Body of pancreas (tissue), 4 donors: ENCODE measurements at regions not wholly inside any gene's neighbourhood (a gene's known extent, or its start where the extent isn't known, plus 50 kb on each side); places are given as distances from the start of the nearest gene placed in this dataset.

Experiments
- ATAC-seq: fragments of 150-250 bp; one replicate; pipeline ENCODE4 v1.9.1; 2016
- DNase-seq, 4 donors: peaks; one replicate each; pipeline ENCODE4 v3.0.0-alpha.2; 2019
- H3K27ac ChIP-seq, 4 donors: fragments of 200-600 bp; sonication (generic); 1 replicate in 3 of 4; 2 replicates in 1 of 4; pipeline versions ENCODE4 v1.5.1 to v1.6.1; 2016 to 2019; ENCODE audit warnings: mild to moderate bottlenecking in 1 of 4, mixed read lengths in 1 of 4, moderate library complexity in 1 of 4
- H3K27me3 ChIP-seq, 2 donors: fragments of 200-600 bp; sonication (generic); one replicate each; pipeline ENCODE4 v1.6.0; 2016; ENCODE audit warnings: mild to moderate bottlenecking in 1 of 2
- H3K36me3 ChIP-seq, 2 donors: fragments of 200-600 bp; sonication (generic); replicated peaks in 1 of 2; 2 replicates each; pipeline ENCODE4 v1.5.1; 2016; ENCODE audit warnings: low read depth in 2 of 2; ENCODE audit not compliant: insufficient read depth in 1 of 2
- H3K4me1 ChIP-seq: fragments of 200-600 bp; sonication (generic); one replicate; pipeline ENCODE4 v1.6.0; 2016
- H3K4me3 ChIP-seq, 2 donors: fragments of 200-600 bp; sonication (generic); 1 replicate in 1 of 2; 2 replicates in 1 of 2; pipeline ENCODE4 v1.5.1; 2016 to 2019
- H3K9me3 ChIP-seq, 3 donors: fragments of 200-600 bp; sonication (generic); 1 replicate in 2 of 3; 2 replicates in 1 of 3; pipeline ENCODE4 v1.5.1; 2016
- POLR2A ChIP-seq, 3 donors: fragments of 450-650 bp; IDR thresholded peaks; one replicate each; pipeline ENCODE4 v1.6.1; 2016; ENCODE audit warnings: antibody characterized with exemption in 3 of 3, mild to moderate bottlenecking in 2 of 3
- WGBS, 2 donors: methylation state at CpG; one replicate each; pipeline ENCODE4 v1.1.5; 2017; 5-methylcytosine and 5-hydroxymethylcytosine counted together
- intact Hi-C: fragments of 100-400 bp; cut with DNase I; formaldehyde crosslinking; loops from one replicate; pipeline ENCODE4 v1.15.1; 2023
- TF ChIP-seq, protein P1 (sequence below), 7 experiments: fragments of 450-650 bp in 4 of 7; fragments of 200-600 bp in 3 of 7; sonication (generic) in 3 of 7; IDR thresholded peaks; one replicate each; pipeline ENCODE4 v1.5.1; 2016 to 2019; ENCODE audit warnings: antibody characterized with exemption in 7 of 7

DNA sequence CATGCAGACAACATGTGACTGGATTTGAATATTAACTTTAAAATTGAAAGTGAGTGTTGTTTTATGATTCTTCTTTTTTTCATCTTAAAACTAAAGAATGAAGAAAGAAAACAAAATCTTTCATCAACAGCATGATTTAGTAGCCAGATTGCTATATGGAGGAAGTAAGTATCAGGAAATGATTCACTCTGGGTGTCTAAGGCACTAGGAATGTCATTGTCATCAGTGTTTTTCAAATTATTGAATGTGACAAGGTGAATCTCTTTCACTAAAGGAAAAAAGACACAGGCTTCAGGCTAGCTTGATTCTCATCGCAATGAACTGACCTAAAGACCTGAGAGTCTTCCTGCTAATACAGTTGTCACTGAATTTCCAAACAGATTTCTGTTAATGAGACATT is 430.1 kb downstream of the FBXO15 start:
- intact Hi-C loops, result no loop called here
- Histone ChIP-seq H3K4me1 (no peaks in the 10 kb centered on the region), H3K27me3 (no peaks in the 10 kb centered on the region), H3K36me3 (no peaks in the 10 kb centered on the region), H3K4me3 (no peak overlapping the region), H3K27ac (no peak overlapping the region), H3K9me3 (no peaks in the 10 kb centered on the region)
- ATAC-seq (no peak), DNase-seq (no peak)
- TF ChIP-seq, protein P1, sequence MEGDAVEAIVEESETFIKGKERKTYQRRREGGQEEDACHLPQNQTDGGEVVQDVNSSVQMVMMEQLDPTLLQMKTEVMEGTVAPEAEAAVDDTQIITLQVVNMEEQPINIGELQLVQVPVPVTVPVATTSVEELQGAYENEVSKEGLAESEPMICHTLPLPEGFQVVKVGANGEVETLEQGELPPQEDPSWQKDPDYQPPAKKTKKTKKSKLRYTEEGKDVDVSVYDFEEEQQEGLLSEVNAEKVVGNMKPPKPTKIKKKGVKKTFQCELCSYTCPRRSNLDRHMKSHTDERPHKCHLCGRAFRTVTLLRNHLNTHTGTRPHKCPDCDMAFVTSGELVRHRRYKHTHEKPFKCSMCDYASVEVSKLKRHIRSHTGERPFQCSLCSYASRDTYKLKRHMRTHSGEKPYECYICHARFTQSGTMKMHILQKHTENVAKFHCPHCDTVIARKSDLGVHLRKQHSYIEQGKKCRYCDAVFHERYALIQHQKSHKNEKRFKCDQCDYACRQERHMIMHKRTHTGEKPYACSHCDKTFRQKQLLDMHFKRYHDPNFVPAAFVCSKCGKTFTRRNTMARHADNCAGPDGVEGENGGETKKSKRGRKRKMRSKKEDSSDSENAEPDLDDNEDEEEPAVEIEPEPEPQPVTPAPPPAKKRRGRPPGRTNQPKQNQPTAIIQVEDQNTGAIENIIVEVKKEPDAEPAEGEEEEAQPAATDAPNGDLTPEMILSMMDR (IDR thresholded peaks at IDR 0.05), result no peak
- TF ChIP-seq POLR2A (IDR thresholded peaks at IDR 0.05), result no peak
- 76 to 85% methylated on average over 1 of the region's 1 CpG for WGBS, 2 donors

GRCh38 chr18:73715210-73715670 is 432.4 kb downstream of the FBXO15 start:
- Histone ChIP-seq H3K4me1 (no peaks in the 10 kb centered on the region), H3K27me3 (no peaks in the 10 kb centered on the region), H3K9me3 (no peaks in the 10 kb centered on the region), H3K27ac (no peak overlapping the region), H3K36me3 (no peaks in the 10 kb centered on the region), H3K4me3 (no peak overlapping the region)
- DNase-seq (no peak), ATAC-seq (no peak)
- TF ChIP-seq, protein P1 (IDR thresholded peaks at IDR 0.05), result no peak
- no peak for TF ChIP-seq POLR2A (IDR thresholded peaks at IDR 0.05)
- 23% methylated on average over 13 to 20 of the region's 20 CpGs for WGBS, 2 donors
- intact Hi-C loops, result no loop called here

GRCh38 chr18:73714466-73714865 is 433.2 kb downstream of the FBXO15 start:
- Histone ChIP-seq H3K9me3 (no peaks in the 10 kb centered on the region), H3K4me1 (no peaks in the 10 kb centered on the region), H3K36me3 (no peaks in the 10 kb centered on the region), H3K27ac (no peak overlapping the region), H3K27me3 (no peaks in the 10 kb centered on the region), H3K4me3 (no peak overlapping the region)
- intact Hi-C loops, result no loop called here
- DNase-seq (no peak), ATAC-seq (no peak)
- 48 to 59% methylated on average over 6 of the region's 6 CpGs for WGBS, 2 donors
- TF ChIP-seq, protein P1 (IDR thresholded peaks at IDR 0.05), result no peak
- TF ChIP-seq POLR2A (IDR thresholded peaks at IDR 0.05), result no peak

DNA sequence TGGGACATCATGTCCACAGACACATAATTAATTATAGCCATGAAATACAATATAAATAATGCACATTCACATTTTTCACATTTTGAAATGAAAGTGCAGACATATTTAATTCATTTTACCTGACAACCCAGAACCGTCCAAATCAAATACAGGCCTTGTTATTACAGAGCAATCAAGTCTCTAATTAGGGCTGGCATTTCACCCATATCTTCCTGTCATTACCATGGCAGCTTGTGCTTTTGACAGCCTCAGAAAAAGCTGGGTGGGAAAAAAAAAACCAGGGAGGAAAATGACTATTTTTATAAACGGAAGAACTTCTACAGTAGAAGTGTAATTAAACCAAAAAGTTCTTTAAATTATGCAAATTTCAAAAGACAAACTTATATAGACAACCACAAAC is 436.4 kb downstream of the FBXO15 start:
- no peaks in the 10 kb centered on the region for H3K27me3 ChIP-seq
- H3K4me3 ChIP-seq, result no peak overlapping the region
- DNase-seq (no peak), ATAC-seq (no peak)
- H3K27ac ChIP-seq, result no peak overlapping the region
- 27 to 34% methylated on average over 2 of the region's 2 CpGs for WGBS, 2 donors
- TF ChIP-seq POLR2A (IDR thresholded peaks at IDR 0.05), result no peak
- TF ChIP-seq, protein P1 (IDR thresholded peaks at IDR 0.05), result no peak
- intact Hi-C loops, result no loop called here
- H3K9me3 ChIP-seq, result no peaks in the 10 kb centered on the region
- H3K4me1 ChIP-seq, result no peaks in the 10 kb centered on the region
- H3K36me3 ChIP-seq, result no peaks in the 10 kb centered on the region

- DNase-seq (no peak), ATAC-seq (no peak)
- Histone ChIP-seq H3K4me1 (no peaks in the 10 kb centered on the region), H3K9me3 (no peaks in the 10 kb centered on the region), H3K4me3 (no peak overlapping the region), H3K27ac (no peak overlapping the region), H3K36me3 (no peaks in the 10 kb centered on the region), H3K27me3 (no peaks in the 10 kb centered on the region)
- intact Hi-C loops, result no loop called here
- TF ChIP-seq, protein P1 (IDR thresholded peaks at IDR 0.05), result no peak
- no peak for TF ChIP-seq POLR2A (IDR thresholded peaks at IDR 0.05)
- 82 to 85% methylated on average over 5 of the region's 5 CpGs for WGBS, 2 donors
Observed at GRCh38 chr18:73708591-73708990, 439.0 kb downstream of the FBXO15 start.
